Activated CD8-positive, alpha-beta T cell treated with anti-CD3 and anti-CD28 coated beads for 36 hours (primary cell): ENCODE measurements at regions not wholly inside any gene's neighbourhood (a gene's known extent, or its start where the extent isn't known, plus 50 kb on each side); places are given as distances from the start of the nearest gene placed in this dataset.

ENCODE experiments used
- ATAC-seq: fragments of 200-7000 bp; cut with Tn5 transposase; one replicate; pipeline ENCODE4 v1.10.0; 2021; ENCODE audit warnings: mild to moderate bottlenecking, moderate library complexity
- CTCF ChIA-PET: fragments of 350-600 bp; sonication (Branson Sonifier 250); formaldehyde crosslinking; loops from one replicate; lab custom pipeline; 2021; ENCODE audit warnings: antibody characterized with exemption; lab: Charles Lee
- POLR2A ChIA-PET: fragments of 350-600 bp; sonication (Branson Sonifier 250); formaldehyde crosslinking; loops from one replicate; lab custom pipeline; 2021; ENCODE audit warnings: antibody characterized with exemption; lab: Charles Lee
- DNase-seq: peaks from one replicate; pipeline ENCODE4 v3.0.0-alpha.2; 2020
- H3K27ac Mint-ChIP-seq: one replicate; pipeline ENCODE4 v1.8.0; 2021; ENCODE audit warnings: mild to moderate bottlenecking, mixed read lengths
- H3K27me3 Mint-ChIP-seq: one replicate; pipeline ENCODE4 v1.8.0; 2021; ENCODE audit warnings: mixed read lengths
- H3K36me3 Mint-ChIP-seq: one replicate; pipeline ENCODE4 v1.8.0; 2021; ENCODE audit warnings: low read depth, mixed read lengths
- H3K4me1 Mint-ChIP-seq: one replicate; pipeline ENCODE4 v1.8.0; 2021; ENCODE audit warnings: low read depth, mixed read lengths
- H3K4me3 Mint-ChIP-seq: one replicate; pipeline ENCODE4 v1.8.0; 2021; ENCODE audit warnings: mild to moderate bottlenecking, moderate library complexity, mixed read lengths
- H3K9me3 Mint-ChIP-seq: one replicate; pipeline ENCODE4 v1.8.0; 2021; ENCODE audit warnings: mixed read lengths
- CTCF ChIP-seq: fragments of 200-600 bp; IDR thresholded peaks from one replicate; pipeline ENCODE4 v1.8.0; 2022; ENCODE audit warnings: antibody characterized with exemption, mild to moderate bottlenecking
- intact Hi-C: fragments of 100-400 bp; cut with micrococcal nuclease; formaldehyde crosslinking; loops from one replicate; pipeline ENCODE4 v1.10.0; 2022

DNA sequence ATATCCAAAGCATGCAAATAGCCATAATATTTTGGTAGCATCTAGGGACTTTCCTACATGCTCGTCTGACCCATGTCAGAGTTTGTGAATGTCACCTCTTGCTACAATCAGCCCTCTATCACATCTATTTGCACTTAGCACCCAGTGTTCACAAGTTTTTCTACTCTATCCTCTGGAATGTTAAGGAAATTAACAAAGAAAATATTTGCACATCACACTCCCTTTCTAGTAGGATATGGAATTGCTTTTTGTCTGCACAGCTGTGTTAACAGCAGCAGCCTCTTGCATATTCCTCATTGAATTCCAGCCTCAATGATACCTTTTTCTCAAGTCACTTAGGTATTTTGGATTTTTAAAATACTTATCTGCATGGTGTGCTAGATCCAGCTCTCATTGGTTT is 403.1 kb upstream of the SEMA3C start:
- no peak for TF ChIP-seq CTCF
- ATAC-seq (no peak), DNase-seq (no peak)
- H3K9me3 Mint-ChIP-seq, result no peaks in the 10 kb centered on the region
- no peak overlapping the region for H3K4me3 Mint-ChIP-seq
- intact Hi-C loops, result no loop called here
- no peaks in the 10 kb centered on the region for H3K36me3 Mint-ChIP-seq
- H3K27me3 Mint-ChIP-seq, result no peaks in the 10 kb centered on the region
- H3K4me1 Mint-ChIP-seq, result no peaks in the 10 kb centered on the region
- POLR2A ChIA-PET, result no interaction called here
- CTCF ChIA-PET, result no interaction called here
- H3K27ac Mint-ChIP-seq, result no peak overlapping the region

- intact Hi-C loops, result no loop called here
These were observed 398.9 kb upstream of the SEMA3C start for GRCh38 chr7:81317741-81318140.

GRCh38 chr7:81308643-81309322 is 389.9 kb upstream of the SEMA3C start:
- POLR2A ChIA-PET, result no interaction called here
- H3K4me3 Mint-ChIP-seq, result no peak overlapping the region
- CTCF ChIA-PET, result no interaction called here
- no peaks in the 10 kb centered on the region for H3K27me3 Mint-ChIP-seq
- no peaks in the 10 kb centered on the region for H3K36me3 Mint-ChIP-seq
- TF ChIP-seq CTCF, result no peak
- ATAC-seq, result no peak
- no peak overlapping the region for H3K27ac Mint-ChIP-seq
- intact Hi-C loops, result no loop called here
- peaks cover 2% of the 10 kb centered on the region for H3K9me3 Mint-ChIP-seq
- DNase-seq, result no peak
- H3K4me1 Mint-ChIP-seq, result no peaks in the 10 kb centered on the region

More at GRCh38 chr7:81317741-81318140, 398.9 kb upstream of the SEMA3C start:
- no peak for TF ChIP-seq CTCF
- ChIA-PET POLR2A (no interaction called here), CTCF (no interaction called here)
- no peak for DNase-seq
- Mint-ChIP-seq H3K9me3 (no peaks in the 10 kb centered on the region), H3K36me3 (no peaks in the 10 kb centered on the region), H3K4me1 (no peaks in the 10 kb centered on the region), H3K4me3 (no peak overlapping the region), H3K27me3 (no peaks in the 10 kb centered on the region), H3K27ac (no peak overlapping the region)
- ATAC-seq, result no peak

- Mint-ChIP-seq H3K36me3 (no peaks in the 10 kb centered on the region), H3K4me3 (no peak overlapping the region), H3K4me1 (no peaks in the 10 kb centered on the region), H3K27ac (no peak overlapping the region), H3K9me3 (peaks cover 2% of the 10 kb centered on the region), H3K27me3 (no peaks in the 10 kb centered on the region)
- CTCF ChIA-PET, result no interaction called here
- no peak for TF ChIP-seq CTCF
- intact Hi-C loops, result no loop called here
- no peak for DNase-seq
- POLR2A ChIA-PET, result no interaction called here
- no peak for ATAC-seq
These were observed 383.0 kb upstream of the SEMA3C start for GRCh38 chr7:81301815-81302214.

DNA sequence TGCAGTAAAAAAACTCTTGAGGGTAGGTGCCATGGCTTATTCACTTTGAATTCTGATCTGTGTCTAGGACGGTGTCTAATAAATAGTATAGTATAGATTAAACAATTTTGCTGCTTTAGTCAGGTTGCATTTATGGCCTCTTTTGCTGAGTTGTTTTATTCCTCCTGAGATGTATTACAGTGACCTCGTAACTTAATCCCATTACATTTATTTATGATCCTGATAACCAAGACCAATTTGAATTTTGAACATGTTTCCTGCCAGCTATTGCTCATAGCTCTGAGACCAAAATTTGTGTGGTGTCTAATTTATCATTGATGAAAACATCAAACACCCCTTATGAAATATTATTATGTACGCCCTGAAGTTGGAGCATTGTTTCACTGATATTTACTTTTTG is 381.9 kb upstream of the SEMA3C start:
- Mint-ChIP-seq H3K36me3 (no peaks in the 10 kb centered on the region), H3K27me3 (no peaks in the 10 kb centered on the region), H3K27ac (no peak overlapping the region), H3K4me1 (no peaks in the 10 kb centered on the region), H3K9me3 (peaks cover 7% of the 10 kb centered on the region), H3K4me3 (no peak overlapping the region)
- POLR2A ChIA-PET, result no interaction called here
- ATAC-seq (no peak), DNase-seq (no peak)
- CTCF ChIA-PET, result no interaction called here
- intact Hi-C loops, result no loop called here
- no peak for TF ChIP-seq CTCF
